Activated CD4-positive, alpha-beta T cell treated with anti-CD3 and anti-CD28 coated beads, Interleukin-2, amount 50 U/mL, for 16 hours (primary cell): ENCODE measurements at regions not wholly inside any gene's neighbourhood (a gene's known extent, or its start where the extent isn't known, plus 50 kb on each side); places are given as distances from the start of the nearest gene placed in this dataset.

ENCODE experiments used
- DNase-seq: peaks from one replicate; pipeline ENCODE4 v3.0.0-alpha.2; 2020

DNA sequence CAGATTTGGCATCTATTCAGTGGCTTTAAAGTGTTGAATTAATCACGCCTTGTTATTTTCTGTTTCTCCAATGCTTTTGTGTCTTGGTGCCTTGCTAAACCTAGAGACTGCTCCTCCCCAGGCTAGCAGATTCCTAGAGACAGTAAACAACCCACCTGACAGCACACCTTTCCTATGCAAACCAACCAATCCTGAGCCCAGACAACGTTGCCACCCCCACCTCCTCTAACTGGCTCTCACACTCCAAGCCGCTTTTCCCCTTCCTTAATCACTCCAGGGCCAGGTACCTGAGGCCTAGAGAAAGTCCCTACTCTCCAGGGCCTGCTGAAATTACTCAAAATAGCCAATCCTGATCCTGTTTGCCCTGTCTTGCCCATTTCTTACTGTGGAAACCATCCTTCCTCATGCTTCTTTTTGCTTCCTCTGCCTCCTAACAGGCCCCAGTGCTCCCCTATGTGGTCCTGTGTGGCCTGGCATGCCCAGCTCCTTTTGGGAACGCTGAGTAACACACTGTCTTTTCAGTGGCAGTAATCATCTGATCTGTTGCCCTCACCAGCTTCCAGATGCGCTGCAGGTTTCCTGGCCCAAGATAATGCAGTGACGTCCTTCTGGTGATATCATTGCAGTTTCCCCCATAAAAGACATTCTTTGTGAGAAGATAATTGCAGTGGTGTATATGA, 53.4 kb downstream of the GAS1 start:
- no peak for DNase-seq

DNA sequence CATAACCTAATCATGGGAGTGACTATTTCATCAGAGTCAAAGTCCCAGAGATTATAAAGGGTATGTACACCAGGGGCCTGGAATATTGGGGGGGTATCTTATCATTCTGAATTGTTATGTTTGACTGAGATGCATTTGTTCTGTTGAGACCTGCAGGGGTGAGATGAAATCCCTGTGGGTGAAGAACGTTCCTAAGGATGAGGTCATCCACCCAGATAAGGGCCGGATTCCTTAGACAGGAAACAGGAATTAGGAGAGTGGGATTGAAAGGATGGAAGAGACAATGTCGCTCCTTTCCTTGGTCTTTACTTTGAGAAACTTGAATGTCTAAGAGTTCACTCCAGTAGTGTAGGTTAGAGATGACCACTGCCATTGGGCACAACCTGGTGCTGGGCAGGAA, 54.7 kb downstream of the GAS1 start:
- DNase-seq: no peak

DNA sequence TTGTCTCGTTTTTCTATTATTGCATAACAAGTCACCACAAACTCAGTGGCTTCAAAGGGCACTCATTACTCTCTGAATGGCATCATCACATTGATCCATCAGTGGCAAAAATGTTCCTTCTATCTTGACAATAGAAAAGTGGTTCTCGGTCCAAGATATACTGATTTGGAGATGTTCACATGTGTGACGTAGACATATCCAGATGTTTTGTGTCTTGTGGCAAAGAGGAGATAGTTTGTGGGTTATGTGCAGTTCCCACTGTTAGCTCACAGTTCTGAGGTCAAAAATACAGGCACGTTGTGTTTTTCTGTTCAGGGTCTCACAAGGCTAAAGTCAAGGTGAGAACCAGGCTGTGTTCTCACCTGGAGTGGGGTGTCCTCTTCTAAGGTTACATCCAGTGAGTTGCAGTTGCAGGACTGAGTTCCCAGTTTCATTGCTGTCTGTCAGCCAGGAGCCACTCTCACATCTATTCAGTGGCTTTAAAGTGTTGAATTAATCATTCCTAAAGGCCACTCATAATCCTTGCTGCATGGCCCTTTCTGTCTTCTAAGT, 55.3 kb downstream of the GAS1 start:
- no peak for DNase-seq

DNA sequence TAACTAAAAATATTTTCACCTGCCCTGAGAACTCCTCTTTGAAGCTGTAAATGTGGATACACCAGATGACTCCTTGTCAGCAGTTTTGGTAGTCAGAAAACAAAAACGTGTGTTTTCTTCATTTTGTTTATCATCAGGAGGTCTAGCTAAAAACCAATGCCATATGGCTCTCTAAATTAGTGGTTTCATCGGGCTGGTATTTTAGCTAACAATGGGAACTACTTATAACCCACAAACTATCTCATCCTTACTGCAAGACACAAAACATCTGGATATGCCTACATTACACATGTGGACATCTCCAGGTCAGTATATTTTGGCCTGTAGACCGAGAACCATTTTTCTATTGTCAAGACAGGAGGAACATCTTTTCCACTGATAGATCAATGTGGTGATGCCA, 56.2 kb downstream of the GAS1 start:
- DNase-seq: no peak

DNA sequence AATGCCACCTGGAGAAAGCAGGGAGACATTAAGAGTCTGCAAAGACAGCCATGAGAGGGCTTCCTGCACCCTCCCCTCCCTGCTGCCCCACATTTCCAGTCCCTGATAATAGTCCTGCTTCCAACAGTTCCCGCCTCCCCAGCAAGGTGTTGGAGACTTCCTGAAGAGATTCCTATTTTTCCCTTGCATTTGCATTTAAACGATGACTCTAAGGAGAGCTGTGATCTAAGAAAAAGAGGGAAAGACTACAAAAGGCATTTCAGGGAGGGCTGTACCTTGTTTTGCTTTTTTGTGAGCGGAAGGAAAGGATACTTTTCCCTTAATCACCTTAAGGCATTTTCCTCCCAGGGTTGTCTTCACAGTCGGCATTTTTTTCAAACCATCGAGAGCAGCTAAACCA, 62.1 kb downstream of the GAS1 start:
- DNase-seq: no peak

DNA sequence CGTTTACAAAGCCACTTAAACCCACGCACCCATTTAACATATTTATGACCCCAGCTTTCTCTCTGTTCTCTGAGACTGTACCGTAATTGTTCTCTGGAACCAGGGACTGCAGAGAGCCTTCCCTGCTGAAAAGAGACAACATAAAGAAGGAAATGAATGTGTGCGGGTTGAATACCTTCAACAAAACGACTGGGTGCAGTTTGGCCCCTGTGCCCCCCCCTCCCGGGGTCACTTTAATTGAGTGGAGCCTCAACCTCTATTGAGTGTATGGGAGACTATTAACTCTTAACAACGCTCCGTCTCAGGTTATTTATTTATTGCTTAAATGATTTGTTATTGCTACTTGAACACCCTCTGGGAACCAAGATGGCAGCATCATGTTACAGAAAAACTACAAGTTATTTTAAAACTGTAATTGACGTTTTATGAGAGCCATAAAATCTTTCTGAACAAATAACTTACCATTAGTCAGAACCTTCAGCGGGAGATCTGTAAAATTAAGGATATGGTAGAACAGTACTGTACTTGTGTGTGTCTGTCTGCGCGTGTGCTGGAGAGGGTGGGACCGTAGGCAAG, 70.6 kb downstream of the GAS1 start:
- DNase-seq: no peak

DNA sequence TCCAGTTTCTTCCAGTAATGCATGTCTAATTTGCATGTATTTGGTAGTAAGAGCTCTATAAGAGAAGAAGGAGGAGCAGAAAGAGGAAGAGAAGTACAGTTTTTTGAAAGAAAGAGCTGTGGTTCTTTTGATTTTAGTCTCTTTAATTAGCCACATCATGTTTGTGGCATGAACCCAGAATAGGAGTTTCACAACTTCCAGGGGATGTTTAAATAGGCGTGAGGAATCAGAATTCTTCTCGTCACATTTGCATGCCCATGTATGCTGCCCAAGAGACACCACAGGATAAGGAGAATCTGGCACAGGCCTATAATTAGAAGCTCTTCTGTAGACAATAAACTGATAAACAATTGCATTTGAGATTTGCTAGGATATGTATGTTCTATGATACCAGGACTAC, 78.7 kb downstream of the GAS1 start:
- DNase-seq: no peak

DNA sequence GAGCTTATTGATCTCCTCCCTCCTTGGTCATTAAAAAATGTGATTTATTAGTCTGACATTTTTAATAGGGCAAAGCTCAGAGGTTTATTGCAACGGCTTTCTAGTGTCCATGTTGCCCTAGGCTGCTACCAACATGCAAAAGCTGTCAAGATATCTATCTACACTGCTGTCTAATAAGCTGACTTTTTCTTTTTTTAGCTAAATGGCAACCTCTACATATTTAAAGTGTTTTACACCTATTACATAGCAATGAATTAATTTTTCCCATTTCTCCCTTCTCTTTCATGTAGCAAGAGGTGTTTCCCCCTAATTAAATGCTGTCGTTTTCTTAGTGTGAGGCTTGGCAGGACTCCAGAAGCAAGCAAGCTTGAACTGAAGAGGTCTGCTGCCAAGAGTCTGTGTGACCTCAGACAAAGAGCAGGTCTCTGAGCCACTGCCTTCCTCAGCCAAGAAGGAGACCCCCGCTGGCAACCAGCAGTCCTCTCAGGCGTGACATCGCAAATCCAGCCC, 79.4 kb downstream of the GAS1 start:
- DNase-seq: no peak

DNA sequence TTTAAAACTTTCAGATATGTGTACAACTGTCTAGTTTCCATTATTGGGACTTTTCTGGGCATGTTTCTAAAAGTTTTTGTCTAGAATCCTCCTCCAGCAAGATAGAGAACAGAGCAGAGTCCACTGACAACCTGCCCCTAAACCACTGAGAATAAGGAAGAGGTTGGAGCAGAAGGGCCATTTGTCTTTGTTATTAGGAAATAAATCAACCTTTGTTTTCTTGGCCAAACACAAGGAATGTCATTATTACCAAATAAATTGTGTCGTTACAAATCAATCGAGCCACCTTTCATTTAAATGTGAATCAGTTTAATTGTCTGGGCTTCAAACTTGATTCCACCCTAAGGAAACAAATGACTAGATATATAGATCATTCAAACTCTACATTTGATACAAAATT, 81.4 kb downstream of the GAS1 start:
- DNase-seq: no peak

DNA sequence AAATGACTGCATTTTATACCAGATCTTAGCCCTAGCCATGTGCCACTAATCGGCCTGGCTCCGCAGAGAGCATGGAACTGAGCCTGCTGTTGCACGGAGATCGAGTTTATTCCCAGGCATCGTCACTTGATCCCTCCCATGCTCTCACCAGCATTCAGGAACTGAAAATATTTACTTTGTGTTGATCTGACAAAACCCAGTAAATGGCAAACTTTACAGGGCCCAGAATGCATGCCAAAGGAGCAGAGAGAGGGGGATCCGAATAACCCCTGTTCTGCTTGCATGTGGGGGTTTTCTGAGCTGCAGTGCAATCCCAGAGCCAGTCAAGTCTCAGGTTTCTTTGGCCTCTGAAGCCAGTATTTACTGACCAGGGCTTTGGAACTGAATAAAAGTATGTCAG, 87.3 kb downstream of the GAS1 start:
- DNase-seq: no peak

DNA sequence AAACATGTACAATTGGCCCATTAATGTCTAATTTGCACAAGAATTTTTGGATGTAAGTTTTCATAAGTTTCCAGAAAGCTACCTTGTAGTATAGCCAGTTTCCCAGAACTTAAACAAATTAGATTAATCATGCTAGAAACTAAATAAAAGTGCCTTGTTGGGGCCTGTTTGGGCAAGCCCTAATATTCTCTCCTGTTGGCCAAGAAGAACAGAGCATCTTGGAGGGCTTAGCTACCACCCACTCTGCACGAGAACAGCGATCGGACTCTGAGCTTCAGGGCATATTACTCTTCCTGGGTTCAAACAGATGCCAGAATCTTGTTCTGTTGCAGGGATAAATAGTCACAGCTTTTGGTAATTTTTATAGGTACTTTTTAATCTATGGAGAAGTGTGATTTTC, 88.2 kb downstream of the GAS1 start:
- no peak for DNase-seq

DNA sequence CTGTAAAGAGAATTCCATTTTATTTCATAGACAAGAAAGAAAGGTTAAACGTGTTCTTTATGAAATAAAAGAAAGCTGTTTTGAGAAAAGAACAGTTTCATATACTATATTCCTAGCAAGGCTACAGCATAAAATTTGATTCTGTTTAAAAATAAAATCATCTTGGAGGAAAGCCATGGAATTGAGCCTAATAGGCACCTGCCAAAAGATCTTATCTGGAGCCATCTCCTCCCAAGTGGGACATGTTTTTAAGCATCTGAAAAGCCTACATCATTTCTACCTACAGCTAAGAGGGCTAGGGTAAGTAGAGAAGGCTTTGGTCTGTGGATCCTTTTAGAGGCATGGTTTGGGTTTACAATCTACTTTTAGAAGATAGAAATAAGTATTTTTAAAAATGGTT, 89.3 kb downstream of the GAS1 start:
- no peak for DNase-seq

DNA sequence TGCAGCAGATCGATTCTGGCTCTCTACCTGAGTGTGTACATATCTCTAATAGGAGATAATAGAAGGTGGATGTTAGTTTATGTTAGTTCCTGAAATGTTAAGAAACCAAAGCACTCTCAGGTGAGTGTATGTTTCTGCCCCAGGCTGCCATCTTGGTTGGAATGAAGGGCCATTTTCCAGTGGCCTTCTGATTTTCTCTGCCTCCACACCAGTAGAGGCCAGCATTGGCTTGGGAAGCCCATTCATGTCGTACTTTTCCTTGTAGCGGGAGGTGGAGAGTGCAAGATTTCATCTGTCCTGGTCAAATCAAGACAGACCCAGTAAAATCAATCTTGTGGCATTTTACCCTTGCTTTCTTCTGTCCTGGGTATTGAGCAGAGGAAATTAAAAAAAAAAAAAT, 91.0 kb downstream of the GAS1 start:
- DNase-seq: no peak

DNA sequence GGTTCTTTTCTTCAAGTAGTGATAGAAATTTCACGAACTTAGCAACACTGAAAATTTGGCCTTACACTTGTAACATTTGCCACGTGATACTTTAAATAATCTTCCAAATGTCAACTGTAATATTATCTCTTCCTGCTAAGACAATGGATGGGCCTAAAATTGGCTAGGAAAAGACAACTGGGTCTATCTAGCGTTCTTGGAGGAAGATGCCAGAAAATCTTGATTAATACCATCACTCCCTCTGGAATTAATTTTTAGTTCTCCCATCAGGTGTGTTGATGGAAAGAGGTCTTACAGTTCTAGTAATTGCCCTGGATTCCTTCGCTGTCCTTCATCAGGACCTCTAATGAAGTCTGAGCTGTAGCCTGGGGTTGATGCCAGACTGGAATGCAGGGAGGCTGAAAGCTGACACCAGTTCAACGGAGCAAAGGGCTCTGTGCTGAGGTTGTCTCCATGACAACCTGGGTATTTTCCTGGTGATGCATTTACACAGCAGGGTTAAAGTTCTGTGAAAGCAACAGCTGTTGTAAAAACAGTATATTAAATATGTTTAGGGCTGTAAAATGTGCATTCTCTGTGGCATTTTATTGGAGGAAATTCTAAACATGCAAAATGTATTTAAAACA, 92.3 kb downstream of the GAS1 start:
- no peak for DNase-seq

DNA sequence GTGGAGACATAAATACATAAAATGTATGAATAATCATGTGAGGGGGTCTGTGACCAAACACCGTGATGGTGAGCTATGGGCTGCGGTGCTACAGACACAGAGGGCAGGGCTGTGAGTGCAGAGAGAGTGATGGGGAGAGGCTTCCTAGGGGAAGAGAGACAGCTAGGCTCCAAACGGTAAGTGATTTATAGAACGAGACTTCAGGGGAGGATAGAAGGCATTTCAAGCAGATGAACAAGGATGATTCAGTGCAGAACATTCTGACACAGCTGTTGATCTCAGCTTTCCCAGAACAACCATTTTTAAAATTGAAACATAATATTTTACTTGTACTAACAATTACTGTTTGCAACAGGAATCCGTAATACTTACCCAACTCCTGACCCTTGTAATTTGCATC, 100.7 kb downstream of the GAS1 start:
- DNase-seq: no peak

DNA sequence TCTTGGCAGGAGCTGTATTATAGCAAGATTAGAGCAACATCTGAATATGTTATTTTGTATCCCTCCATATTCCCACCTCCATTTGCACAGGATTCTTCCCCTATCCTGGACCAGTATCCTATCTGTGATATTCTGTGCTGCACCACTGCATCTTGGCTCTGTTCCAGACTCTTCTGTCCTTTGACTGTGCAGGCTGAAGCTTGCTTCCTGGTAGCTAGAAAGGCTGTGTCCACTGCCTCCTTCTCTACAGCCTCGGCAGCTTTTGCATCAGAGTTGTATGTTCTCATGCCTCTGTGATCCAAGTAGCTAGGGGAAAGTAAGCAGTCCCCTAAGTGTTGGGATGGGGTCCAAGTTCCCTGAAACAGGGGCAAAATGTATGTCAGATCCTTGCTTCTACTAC, 104.1 kb downstream of the GAS1 start:
- DNase-seq: no peak

DNA sequence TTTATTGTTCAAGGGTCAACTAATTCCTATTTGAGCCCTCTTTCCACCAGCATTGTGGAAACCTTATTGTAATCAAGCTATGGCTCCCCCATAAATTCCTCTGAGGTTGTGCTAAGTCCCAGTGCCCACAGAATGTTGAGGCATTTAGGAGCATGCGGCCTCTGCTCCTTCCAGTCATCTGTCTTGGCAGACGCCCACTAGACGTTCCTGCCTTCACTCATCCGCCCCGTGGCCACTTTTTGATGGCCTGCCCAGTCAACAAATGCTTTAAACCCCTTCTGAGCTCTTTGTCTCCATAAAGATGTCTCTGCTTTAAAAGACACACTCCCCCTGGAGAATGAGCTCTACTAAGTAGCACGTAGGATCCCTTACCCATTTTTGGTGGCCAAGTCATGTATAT, 104.7 kb downstream of the GAS1 start:
- no peak for DNase-seq

DNA sequence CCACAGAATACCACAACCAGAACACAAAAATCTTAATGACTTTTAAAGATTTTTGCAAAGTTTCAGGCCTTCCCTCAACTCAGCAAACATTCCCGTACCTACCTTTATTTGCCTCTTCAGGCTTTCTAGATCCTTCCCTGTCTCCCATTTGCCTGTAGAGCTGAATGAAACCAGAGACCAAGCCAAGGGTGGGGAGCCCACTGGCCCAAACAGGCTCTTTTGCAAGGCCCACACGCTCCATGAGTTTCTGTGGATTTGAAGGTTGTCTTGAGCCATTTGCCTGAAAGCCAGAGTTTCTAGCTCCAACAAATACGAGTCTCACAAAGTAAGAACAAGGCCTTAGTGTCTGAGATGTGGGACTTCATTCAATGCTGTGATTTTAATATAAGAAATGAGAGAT, 107.8 kb downstream of the GAS1 start:
- no peak for DNase-seq

DNA sequence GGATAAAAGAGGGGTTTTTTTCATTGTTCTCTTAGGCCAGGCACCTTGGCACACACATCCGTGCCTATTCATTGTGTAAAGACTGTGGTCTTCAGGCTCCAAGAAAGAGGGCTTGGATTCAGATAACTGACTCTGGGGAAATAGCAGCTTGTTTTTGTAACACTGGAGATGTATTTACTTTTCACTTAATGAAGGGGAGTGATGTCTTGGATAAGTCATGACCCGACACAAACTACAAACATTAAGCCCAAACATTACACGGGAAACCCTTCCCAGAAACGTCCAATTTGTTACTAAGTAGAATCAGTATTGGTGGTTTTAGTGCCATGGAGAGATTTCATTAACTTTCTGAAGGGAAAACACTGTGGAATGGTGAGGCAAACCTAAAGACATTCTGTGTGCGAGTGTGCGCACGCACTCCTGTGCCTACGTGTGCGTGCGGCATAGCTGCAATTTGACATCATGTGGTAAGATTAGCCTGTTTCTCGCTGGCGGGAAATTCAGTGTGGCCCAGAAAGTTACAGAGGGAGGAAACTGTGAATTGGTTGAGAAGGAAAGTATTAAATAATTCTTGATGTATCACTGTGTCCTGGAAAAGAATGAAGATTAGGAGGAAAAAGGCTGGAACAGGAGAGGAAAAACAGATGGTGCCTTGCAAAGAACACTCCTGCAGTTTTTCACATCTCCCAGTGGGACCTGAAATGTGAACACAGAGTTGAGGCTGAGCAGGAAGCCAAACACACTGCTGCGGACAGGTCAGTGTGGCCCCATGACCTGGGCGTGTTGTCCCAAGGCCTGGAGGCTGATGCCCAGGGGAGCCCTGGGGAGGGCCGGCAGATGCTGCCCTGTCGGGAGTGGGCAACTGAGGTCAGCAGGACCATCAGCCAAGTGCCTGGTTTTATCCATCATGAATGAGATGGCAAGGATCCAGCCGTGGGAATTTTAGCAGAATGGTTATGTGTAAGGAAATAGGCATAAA, 108.5 kb downstream of the GAS1 start:
- no peak for DNase-seq

DNA sequence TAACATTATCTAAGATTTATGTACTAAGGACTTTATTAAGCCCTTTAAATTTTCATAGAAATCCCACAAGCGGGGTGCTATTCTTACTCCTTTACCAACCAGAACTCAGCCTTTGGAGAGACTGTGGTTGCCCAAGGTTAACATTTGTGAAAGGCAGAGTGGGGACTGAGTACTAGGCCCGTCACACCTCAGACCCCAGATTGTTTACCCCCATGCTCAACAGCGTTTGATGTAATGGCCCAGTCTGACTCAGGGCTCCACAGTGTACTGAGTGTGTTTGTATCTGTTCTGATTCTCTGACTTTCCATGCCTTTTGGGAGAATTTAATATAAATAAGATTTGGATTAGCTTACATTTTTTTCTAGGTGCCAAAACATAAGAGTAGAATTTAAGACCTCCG, 110.0 kb downstream of the GAS1 start:
- DNase-seq: no peak

DNA sequence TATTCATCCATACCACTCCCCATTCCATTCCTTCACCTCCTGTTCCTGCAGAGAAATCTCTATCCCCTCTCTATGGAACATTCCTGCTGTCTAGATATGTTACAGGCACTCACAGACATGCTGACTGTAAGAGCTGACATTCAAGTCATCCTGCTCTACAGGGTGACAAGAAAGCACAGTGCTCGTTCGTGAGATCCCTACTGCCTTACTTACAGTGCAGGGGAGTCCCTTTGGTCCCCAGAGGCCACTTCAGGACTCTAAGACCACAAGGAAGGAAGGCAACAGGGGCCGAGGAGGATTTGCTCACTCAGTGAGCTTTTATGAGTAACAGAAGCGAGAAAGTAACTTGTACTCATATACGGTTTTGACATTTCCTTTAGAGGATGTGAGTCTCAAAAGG, 110.5 kb downstream of the GAS1 start:
- DNase-seq: no peak

DNA sequence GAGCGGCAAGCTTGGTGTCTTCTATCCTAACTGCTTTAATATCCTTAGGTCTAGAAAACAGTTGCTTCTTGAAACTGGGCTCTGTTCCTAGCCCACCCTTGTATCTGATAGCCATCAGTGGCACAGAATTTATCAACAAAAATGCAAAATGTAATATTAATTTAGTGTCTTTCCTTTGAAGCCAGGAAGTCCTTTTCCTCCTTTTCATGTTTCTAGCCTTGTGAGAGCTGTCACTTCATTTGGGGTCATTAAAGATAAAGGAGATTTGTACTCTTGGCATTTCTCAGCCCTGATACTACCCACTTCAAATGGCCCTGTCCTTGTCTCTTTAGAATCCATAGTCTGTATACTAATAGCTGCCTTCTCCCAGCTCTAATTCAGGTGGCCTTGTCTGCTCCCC, 111.0 kb downstream of the GAS1 start:
- DNase-seq: no peak

DNA sequence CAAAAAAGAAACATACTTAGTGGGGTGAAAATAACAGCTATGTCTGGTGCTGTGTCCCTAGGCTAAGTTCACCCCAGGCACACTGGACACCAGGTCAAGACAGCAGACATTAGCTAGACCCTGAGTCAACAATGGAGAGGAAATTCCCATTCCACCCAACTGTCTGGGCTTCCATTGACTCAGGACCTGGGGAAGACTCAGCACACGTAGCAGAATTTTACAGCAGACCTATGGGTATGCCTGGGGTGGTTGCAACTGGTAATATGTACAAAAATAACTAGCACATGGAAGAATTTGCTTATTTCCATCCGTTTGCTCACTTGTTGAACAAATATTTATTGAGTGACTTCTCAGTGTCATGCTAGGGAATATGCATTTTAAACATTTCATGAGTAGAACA, 117.0 kb downstream of the GAS1 start:
- no peak for DNase-seq
